Fibroblast of lung (primary cell): ENCODE measurements at regions not wholly inside any gene's neighbourhood (a gene's known extent, or its start where the extent isn't known, plus 50 kb on each side); places are given as distances from the start of the nearest gene placed in this dataset.

Source experiments
- DNase-seq, 2 donors: peaks; one replicate each; pipeline versions ENCODE4 v3.0.0 to v3.0.0-alpha.2; 2010; ENCODE audit warnings: low read depth in 2 of 2
- H2AFZ ChIP-seq: 2 replicates; pipeline ENCODE4 v1.5.1; 2012; ENCODE audit warnings: low read length, control low read depth, inconsistent platforms
- H3K27ac ChIP-seq: 2 replicates; pipeline ENCODE4 v1.5.1; 2011; ENCODE audit warnings: low read length, control low read depth; ENCODE audit not compliant: insufficient read depth
- H3K27me3 ChIP-seq: 2 replicates; pipeline ENCODE4 v1.5.1; 2011; ENCODE audit warnings: mild to moderate bottlenecking, low read length; ENCODE audit not compliant: control insufficient read depth, insufficient read depth
- H3K36me3 ChIP-seq: 2 replicates; pipeline ENCODE4 v1.5.1; 2011; ENCODE audit warnings: low read length; ENCODE audit not compliant: control insufficient read depth, insufficient read depth
- H3K4me1 ChIP-seq: 2 replicates; pipeline ENCODE4 v1.5.1; 2011; ENCODE audit warnings: low read length; ENCODE audit not compliant: control insufficient read depth, insufficient read depth; ENCODE audit errors: extremely low read depth
- H3K4me2 ChIP-seq: 2 replicates; pipeline ENCODE4 v1.5.1; 2011; ENCODE audit warnings: low read length, control low read depth; ENCODE audit not compliant: insufficient read depth; ENCODE audit errors: extremely low read depth
- H3K4me3 ChIP-seq, 4 experiments: fragments of 200-600 bp in 1 of 4; sonication (generic) in 1 of 4; replicated peaks in 1 of 4; 2 replicates each; pipeline ENCODE4 v1.5.1; 2011 to 2016; ENCODE audit warnings: low read length in 4 of 4, low read depth in 3 of 4, mild to moderate bottlenecking in 3 of 4, control low read depth in 2 of 4, inconsistent platforms in 1 of 4, mixed read lengths in 1 of 4; ENCODE audit not compliant: insufficient read depth in 1 of 4; ENCODE audit errors: control extremely low read depth in 1 of 4
- H3K79me2 ChIP-seq: 2 replicates; pipeline ENCODE4 v1.5.1; 2012; ENCODE audit warnings: mild to moderate bottlenecking, low read length, inconsistent platforms; ENCODE audit not compliant: control insufficient read depth, insufficient read depth
- H3K9ac ChIP-seq: 2 replicates; pipeline ENCODE4 v1.5.1; 2011; ENCODE audit warnings: mild to moderate bottlenecking, low read length, control low read depth; ENCODE audit not compliant: insufficient read depth
- H3K9me3 ChIP-seq: 2 replicates; pipeline ENCODE4 v1.5.1; 2012; ENCODE audit warnings: low read depth, low read length; ENCODE audit not compliant: control insufficient read depth, insufficient read depth
- H4K20me1 ChIP-seq: 2 replicates; pipeline ENCODE4 v1.5.1; 2011; ENCODE audit warnings: low read length; ENCODE audit not compliant: control insufficient read depth, insufficient read depth; ENCODE audit errors: extremely low read depth
- EZH2 ChIP-seq: IDR thresholded peaks from 2 replicates; pipeline ENCODE4 v1.5.1; 2012; ENCODE audit warnings: low read length, control low read depth, mild to moderate bottlenecking; ENCODE audit errors: missing control alignments
- TF ChIP-seq, protein P1 (sequence below), 2 donors: IDR thresholded peaks in 1 of 2; conservative IDR thresholded peaks in 1 of 2; 1 replicate in 1 of 2; 2 replicates in 1 of 2; pipeline ENCODE4 v1.5.1; 2011 to 2012; ENCODE audit warnings: low read length in 2 of 2, control low read depth in 1 of 2, inconsistent platforms in 1 of 2, low read depth in 1 of 2, mild to moderate bottlenecking in 1 of 2

DNA sequence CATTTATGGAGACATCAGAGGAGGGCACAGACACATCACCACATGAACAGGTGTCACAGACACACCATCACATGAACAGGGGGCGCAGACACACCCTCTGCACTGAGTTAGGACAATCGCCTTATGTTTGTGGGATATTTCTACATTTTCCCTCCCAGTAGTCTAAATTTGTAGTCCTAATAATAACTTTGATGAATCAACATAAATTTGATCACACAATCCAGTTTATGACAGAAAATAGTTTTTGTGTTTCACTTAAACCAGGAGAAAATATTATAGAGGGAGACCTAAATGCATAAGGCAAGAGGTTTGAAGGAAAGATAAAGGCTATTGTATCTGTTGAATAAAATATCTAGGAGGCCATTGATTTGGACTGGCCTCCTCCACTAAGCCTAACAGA, 195.7 kb downstream of the GPX5 start:
- no peaks in the 10 kb centered on the region for H3K27me3 ChIP-seq
- H2AFZ ChIP-seq: no peak overlapping the region
- H3K4me3 ChIP-seq: no peak overlapping the region
- no peak for DNase-seq
- no peaks in the 10 kb centered on the region for H3K9me3 ChIP-seq
- H3K4me1 ChIP-seq: no peaks in the 10 kb centered on the region
- no peak for TF ChIP-seq EZH2
- TF ChIP-seq, protein P1, sequence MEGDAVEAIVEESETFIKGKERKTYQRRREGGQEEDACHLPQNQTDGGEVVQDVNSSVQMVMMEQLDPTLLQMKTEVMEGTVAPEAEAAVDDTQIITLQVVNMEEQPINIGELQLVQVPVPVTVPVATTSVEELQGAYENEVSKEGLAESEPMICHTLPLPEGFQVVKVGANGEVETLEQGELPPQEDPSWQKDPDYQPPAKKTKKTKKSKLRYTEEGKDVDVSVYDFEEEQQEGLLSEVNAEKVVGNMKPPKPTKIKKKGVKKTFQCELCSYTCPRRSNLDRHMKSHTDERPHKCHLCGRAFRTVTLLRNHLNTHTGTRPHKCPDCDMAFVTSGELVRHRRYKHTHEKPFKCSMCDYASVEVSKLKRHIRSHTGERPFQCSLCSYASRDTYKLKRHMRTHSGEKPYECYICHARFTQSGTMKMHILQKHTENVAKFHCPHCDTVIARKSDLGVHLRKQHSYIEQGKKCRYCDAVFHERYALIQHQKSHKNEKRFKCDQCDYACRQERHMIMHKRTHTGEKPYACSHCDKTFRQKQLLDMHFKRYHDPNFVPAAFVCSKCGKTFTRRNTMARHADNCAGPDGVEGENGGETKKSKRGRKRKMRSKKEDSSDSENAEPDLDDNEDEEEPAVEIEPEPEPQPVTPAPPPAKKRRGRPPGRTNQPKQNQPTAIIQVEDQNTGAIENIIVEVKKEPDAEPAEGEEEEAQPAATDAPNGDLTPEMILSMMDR (conservative IDR thresholded peaks at IDR 0.05 in 1 of 2, IDR thresholded peaks at IDR 0.05 in 1 of 2; ENCODE audit: low read depth in 1 of 2, low read length in 2 of 2): no peak
- no peak overlapping the region for H3K27ac ChIP-seq
- no peaks in the 10 kb centered on the region for H3K36me3 ChIP-seq
- no peak overlapping the region for H3K9ac ChIP-seq
- H4K20me1 ChIP-seq: no peaks in the 10 kb centered on the region
- no peaks in the 10 kb centered on the region for H3K79me2 ChIP-seq
- H3K4me2 ChIP-seq: no peak overlapping the region

DNA sequence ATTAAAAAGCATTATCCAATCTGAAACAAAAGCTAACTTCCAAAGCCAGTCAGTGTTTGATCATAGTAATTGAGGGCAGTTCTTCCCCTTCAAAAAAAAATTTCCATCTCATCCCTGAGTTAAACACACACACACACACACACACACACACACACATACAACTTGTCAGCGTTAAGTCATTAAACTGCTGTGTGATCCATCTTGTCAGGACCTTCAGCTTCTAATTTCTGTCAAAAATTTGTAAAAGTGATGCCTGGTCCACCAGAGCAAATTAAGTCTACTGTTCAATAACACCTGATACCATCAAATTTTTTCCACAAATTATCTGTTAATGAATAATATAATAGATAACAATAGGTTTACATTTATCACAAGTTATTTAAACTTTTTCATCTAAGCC, 198.7 kb downstream of the GPX5 start:
- H3K27me3 ChIP-seq: no peaks in the 10 kb centered on the region
- H2AFZ ChIP-seq: no peak overlapping the region
- no peaks in the 10 kb centered on the region for H3K36me3 ChIP-seq
- H4K20me1 ChIP-seq: no peaks in the 10 kb centered on the region
- no peak overlapping the region for H3K27ac ChIP-seq
- H3K4me2 ChIP-seq: no peak overlapping the region
- H3K9ac ChIP-seq: no peak overlapping the region
- no peak for DNase-seq
- no peaks in the 10 kb centered on the region for H3K79me2 ChIP-seq
- no peaks in the 10 kb centered on the region for H3K4me1 ChIP-seq
- TF ChIP-seq EZH2: no peak
- TF ChIP-seq, protein P1 (conservative IDR thresholded peaks at IDR 0.05 in 1 of 2, IDR thresholded peaks at IDR 0.05 in 1 of 2; ENCODE audit: low read depth in 1 of 2, low read length in 2 of 2): no peak
- H3K4me3 ChIP-seq: no peak overlapping the region
- H3K9me3 ChIP-seq: no peaks in the 10 kb centered on the region

DNA sequence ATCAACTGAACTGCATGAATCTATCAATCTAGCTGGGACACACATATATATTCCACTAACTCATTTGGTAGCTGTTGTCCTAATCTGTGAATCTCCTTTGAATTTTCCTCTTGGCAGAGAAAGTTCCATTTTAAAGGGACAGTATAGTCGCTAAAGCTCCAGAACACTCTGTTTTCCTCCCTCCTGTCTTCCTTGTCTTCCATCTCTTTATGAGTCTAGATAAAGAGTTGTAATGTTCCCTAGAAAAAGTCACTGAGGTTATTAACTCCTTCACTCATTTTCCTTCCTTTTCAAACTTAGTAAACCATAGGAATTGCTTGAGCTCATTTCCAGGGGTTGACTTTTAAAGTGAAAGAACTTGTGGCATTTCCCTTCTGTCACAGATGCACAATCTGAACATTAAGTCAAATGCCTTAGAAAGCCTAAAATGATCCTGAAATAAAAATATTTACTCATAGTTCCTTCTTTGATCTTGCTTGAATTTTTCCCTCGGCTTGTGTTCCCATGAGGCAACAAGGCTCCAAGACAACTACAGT, 198.4 kb downstream of the TRIM27 start:
- Histone ChIP-seq H2AFZ (no peak overlapping the region), H3K27me3 (no peaks in the 10 kb centered on the region), H3K4me1 (no peaks in the 10 kb centered on the region), H3K79me2 (no peaks in the 10 kb centered on the region), H3K4me3 (no peak overlapping the region), H3K9me3 (no peaks in the 10 kb centered on the region), H3K36me3 (no peaks in the 10 kb centered on the region), H3K4me2 (no peak overlapping the region), H3K27ac (no peak overlapping the region), H4K20me1 (no peaks in the 10 kb centered on the region), H3K9ac (no peak overlapping the region)
- no peak for DNase-seq
- no peak for TF ChIP-seq EZH2
- TF ChIP-seq, protein P1 (conservative IDR thresholded peaks at IDR 0.05 in 1 of 2, IDR thresholded peaks at IDR 0.05 in 1 of 2; ENCODE audit: low read depth in 1 of 2, low read length in 2 of 2): no peak
